Neural cell (in vitro differentiated cells): ENCODE measurements at regions not wholly inside any gene's neighbourhood (a gene's known extent, or its start where the extent isn't known, plus 50 kb on each side); places are given as distances from the start of the nearest gene placed in this dataset.

ENCODE experiments used
- CTCF ChIP-seq: fragments of 450-650 bp; IDR thresholded peaks from 2 replicates; pipeline ENCODE4 v1.5.1; 2014; ENCODE audit warnings: antibody characterized with exemption, mild to moderate bottlenecking, moderate library complexity; ENCODE audit not compliant: poor library complexity, severe bottlenecking
- SMC3 ChIP-seq: fragments of 450-650 bp; conservative IDR thresholded peaks from 2 replicates; pipeline ENCODE4 v1.6.1; 2014; ENCODE audit warnings: antibody characterized with exemption, mild to moderate bottlenecking, moderate library complexity; ENCODE audit not compliant: poor library complexity
- TAF1 ChIP-seq: IDR thresholded peaks from 2 replicates; pipeline ENCODE4 v1.6.1; 2012; ENCODE audit warnings: low read depth

- no peak for TF ChIP-seq CTCF
- TF ChIP-seq SMC3, result no peak
- no peak for TF ChIP-seq TAF1
Observed at GRCh38 chr6:49300911-49301310, 162.1 kb downstream of the MMUT start.
